SH-SY5Y (cell line): ENCODE measurements at regions not wholly inside any gene's neighbourhood (a gene's known extent, or its start where the extent isn't known, plus 50 kb on each side); places are given as distances from the start of the nearest gene placed in this dataset.

Experiments used
- GATA2 ChIP-seq: IDR thresholded peaks from 2 replicates; pipeline ENCODE4 v1.6.1; 2011; ENCODE audit warnings: mild to moderate bottlenecking, low read depth, low read length
- GATA3 ChIP-seq: IDR thresholded peaks from 2 replicates; pipeline ENCODE4 v1.6.1; 2011; ENCODE audit warnings: low read depth, mild to moderate bottlenecking, low read length, moderate library complexity

- TF ChIP-seq GATA3 = no peak
- no peak for TF ChIP-seq GATA2
Measured at GRCh38 chr4:56250776-56251175, 136.5 kb downstream of the AASDH start.

GRCh38 chr4:56247646-56248045 is 139.6 kb downstream of the AASDH start:
- no peak for TF ChIP-seq GATA2
- no peak for TF ChIP-seq GATA3

- TF ChIP-seq GATA3 = no peak
- no peak for TF ChIP-seq GATA2
Measured at GRCh38 chr4:56246233-56246610, 141.1 kb downstream of the AASDH start.

GRCh38 chr4:56245547-56246232 is 141.6 kb downstream of the AASDH start:
- TF ChIP-seq GATA2 (no peak), GATA3 (no peak)

- TF ChIP-seq GATA2 (no peak), GATA3 (no peak)
Measured at GRCh38 chr4:56244681-56245080, 142.6 kb downstream of the AASDH start.

GRCh38 chr4:56243107-56243506 is 144.2 kb downstream of the AASDH start:
- peak; percentile 42; the same call in 1 of the 2 replicates for TF ChIP-seq GATA2
- TF ChIP-seq GATA3 = peak; percentile 55; the same call in 1 of the 2 replicates

- TF ChIP-seq GATA3 = no peak; the same call in 1 of the 2 replicates
- no peak for TF ChIP-seq GATA2
Measured at GRCh38 chr4:56241500-56241899, 145.8 kb downstream of the AASDH start.

- no peak for TF ChIP-seq GATA3
- peak; percentile 93 for TF ChIP-seq GATA2
Measured at GRCh38 chr4:56240554-56241174, 146.6 kb downstream of the AASDH start.

GRCh38 chr4:56238251-56238650 is 149.0 kb downstream of the AASDH start:
- no peak for TF ChIP-seq GATA2
- no peak for TF ChIP-seq GATA3

- no peak for TF ChIP-seq GATA3
- TF ChIP-seq GATA2 = no peak
Measured at GRCh38 chr4:56235725-56236124, 151.6 kb downstream of the AASDH start.

GRCh38 chr4:56235011-56235410 is 152.3 kb downstream of the AASDH start:
- TF ChIP-seq GATA2 (no peak), GATA3 (no peak)

- TF ChIP-seq GATA3 = peak; percentile 80
- peak; percentile 71 for TF ChIP-seq GATA2
Measured at GRCh38 chr4:56234098-56234497, 153.2 kb downstream of the AASDH start.

- TF ChIP-seq GATA2 = no peak
- TF ChIP-seq GATA3 = no peak
Measured at GRCh38 chr4:56231410-56231809, 155.9 kb downstream of the AASDH start.

GRCh38 chr4:56229947-56230346 is 157.3 kb downstream of the AASDH start:
- TF ChIP-seq GATA2 (no peak), GATA3 (no peak)

GRCh38 chr4:56227301-56227835 is 159.9 kb downstream of the AASDH start:
- TF ChIP-seq GATA2 (no peak), GATA3 (no peak)
